ENCODE measurements at regions not wholly inside any gene's neighbourhood (a gene's known extent, or its start where the extent isn't known, plus 50 kb on each side); places are given as distances from the start of the nearest gene placed in this dataset.

DNA sequence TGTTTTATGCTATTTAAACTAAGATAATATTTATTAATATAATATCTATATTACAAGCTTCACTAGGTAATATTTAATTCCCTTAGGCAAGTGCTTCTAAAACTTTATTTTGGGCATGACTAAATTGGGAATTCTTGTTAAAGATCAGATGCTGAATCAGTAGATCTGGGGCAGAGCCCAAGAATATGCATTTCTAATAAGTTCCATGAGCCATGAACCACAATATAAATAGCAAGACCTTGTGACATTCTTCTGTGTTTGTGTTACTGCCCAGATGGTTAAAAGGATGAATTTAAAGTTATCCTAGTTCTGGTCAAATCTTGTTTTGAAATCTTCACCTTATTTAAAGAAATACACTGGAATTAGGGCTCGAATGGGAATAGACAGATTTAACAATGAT lies 258.4 kb upstream of the CACNA2D1 start:
- peaks cover 3% of the 10 kb centered on the region for H3K27me3 Mint-ChIP-seq (ENCODE audit: insufficient read depth, unreplicated experiment)
- ChIA-PET CTCF (no interaction called here), POLR2A (no interaction called here)
- BruUV-seq (replicated peaks): no TSS peak
- TF ChIP-seq, protein P1, sequence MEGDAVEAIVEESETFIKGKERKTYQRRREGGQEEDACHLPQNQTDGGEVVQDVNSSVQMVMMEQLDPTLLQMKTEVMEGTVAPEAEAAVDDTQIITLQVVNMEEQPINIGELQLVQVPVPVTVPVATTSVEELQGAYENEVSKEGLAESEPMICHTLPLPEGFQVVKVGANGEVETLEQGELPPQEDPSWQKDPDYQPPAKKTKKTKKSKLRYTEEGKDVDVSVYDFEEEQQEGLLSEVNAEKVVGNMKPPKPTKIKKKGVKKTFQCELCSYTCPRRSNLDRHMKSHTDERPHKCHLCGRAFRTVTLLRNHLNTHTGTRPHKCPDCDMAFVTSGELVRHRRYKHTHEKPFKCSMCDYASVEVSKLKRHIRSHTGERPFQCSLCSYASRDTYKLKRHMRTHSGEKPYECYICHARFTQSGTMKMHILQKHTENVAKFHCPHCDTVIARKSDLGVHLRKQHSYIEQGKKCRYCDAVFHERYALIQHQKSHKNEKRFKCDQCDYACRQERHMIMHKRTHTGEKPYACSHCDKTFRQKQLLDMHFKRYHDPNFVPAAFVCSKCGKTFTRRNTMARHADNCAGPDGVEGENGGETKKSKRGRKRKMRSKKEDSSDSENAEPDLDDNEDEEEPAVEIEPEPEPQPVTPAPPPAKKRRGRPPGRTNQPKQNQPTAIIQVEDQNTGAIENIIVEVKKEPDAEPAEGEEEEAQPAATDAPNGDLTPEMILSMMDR (IDR thresholded peaks at IDR 0.05; ENCODE audit: insufficient read depth in 1 of 2, low read depth in 1 of 2, low read length in 1 of 2, severe bottlenecking in 1 of 2, unreplicated experiment in 1 of 2): no peak
- H3K27ac Mint-ChIP-seq (ENCODE audit: unreplicated experiment): no peak overlapping the region
- no peaks in the 10 kb centered on the region for H3K9me3 Mint-ChIP-seq (ENCODE audit: unreplicated experiment)
- no peak for DNase-seq
- Histone ChIP-seq H3K9me3 (no peaks in the 10 kb centered on the region), H3K27me3 (replicated peaks; ENCODE audit: control insufficient read depth, insufficient read depth, low read length) (no peaks in the 10 kb centered on the region), H3K4me3 (ENCODE audit: low read depth, low read length) (no peak overlapping the region), H3K36me3 (ENCODE audit: control insufficient read depth, insufficient read depth, low read length) (no peaks in the 10 kb centered on the region), H3K4me1 (peaks cover 19% of the 10 kb centered on the region)
- no peak overlapping the region for H3K4me3 Mint-ChIP-seq (ENCODE audit: unreplicated experiment)
- H3K36me3 Mint-ChIP-seq (ENCODE audit: insufficient read depth, unreplicated experiment): no peaks in the 10 kb centered on the region
- intact Hi-C loops (cut with micrococcal nuclease; ENCODE audit: unreplicated experiment): no loop called here
- H3K4me1 Mint-ChIP-seq (ENCODE audit: low read depth, unreplicated experiment): peaks cover 9% of the 10 kb centered on the region

DNA sequence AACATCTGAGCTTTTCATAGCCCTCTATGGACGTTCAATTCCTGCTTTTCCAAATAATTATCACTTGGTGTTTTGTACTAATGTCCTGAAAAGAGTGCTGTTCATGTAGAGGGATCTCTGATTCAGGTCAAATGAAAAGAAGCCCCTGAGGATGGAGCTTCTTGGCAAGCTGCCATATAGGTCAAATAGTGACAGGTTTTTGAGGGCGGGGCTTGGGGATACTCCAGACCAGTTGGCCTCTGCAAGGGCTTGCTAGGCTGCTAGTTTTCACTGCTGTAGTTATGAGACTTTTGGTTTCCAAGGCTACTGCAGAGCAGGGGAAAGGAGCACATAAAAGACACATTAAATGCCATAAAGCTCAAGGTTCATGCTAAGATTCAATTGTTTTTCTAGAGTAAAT lies 257.2 kb upstream of the CACNA2D1 start:
- ChIA-PET CTCF (no interaction called here), POLR2A (no interaction called here)
- BruUV-seq (replicated peaks): no TSS peak

DNA sequence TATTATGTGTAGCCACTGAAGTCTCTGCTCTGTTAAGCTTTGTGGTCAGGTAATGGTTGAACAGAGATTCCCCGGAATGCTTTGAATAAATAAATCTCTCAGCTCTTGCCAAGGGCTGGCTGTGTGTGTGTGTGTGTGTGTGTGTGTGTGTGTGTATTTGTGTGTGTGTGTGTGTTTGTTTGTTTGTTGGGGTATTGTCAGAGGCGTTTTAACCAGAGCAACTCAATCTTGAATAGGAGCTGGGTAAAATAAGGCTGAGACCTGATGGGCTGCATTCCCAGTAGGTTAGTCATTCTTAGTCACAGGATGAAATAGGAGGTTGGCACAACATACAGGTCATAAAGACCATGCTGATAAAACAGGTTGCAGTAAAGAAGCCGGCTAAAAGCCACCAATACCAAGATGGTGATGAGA lies 256.2 kb upstream of the CACNA2D1 start:
- Histone ChIP-seq H3K4me1 (peaks cover 19% of the 10 kb centered on the region), H3K36me3 (ENCODE audit: control insufficient read depth, insufficient read depth, low read length) (no peaks in the 10 kb centered on the region), H3K27me3 (replicated peaks; ENCODE audit: control insufficient read depth, insufficient read depth, low read length) (no peaks in the 10 kb centered on the region), H3K4me3 (ENCODE audit: low read depth, low read length) (no peak overlapping the region), H3K9me3 (no peaks in the 10 kb centered on the region)
- intact Hi-C loops (cut with micrococcal nuclease; ENCODE audit: unreplicated experiment): no loop called here
- Mint-ChIP-seq H3K9me3 (ENCODE audit: unreplicated experiment) (no peaks in the 10 kb centered on the region), H3K36me3 (ENCODE audit: insufficient read depth, unreplicated experiment) (no peaks in the 10 kb centered on the region), H3K27ac (ENCODE audit: unreplicated experiment) (peak overlapping the region; percentile 31), H3K27me3 (ENCODE audit: insufficient read depth, unreplicated experiment) (peaks cover 3% of the 10 kb centered on the region), H3K4me1 (ENCODE audit: low read depth, unreplicated experiment) (peaks cover 13% of the 10 kb centered on the region), H3K4me3 (ENCODE audit: unreplicated experiment) (no peak overlapping the region)
- BruUV-seq (replicated peaks): no TSS peak
- peak in 1 of 2 experiments; percentile 31 for DNase-seq
- TF ChIP-seq, protein P1 (IDR thresholded peaks at IDR 0.05; ENCODE audit: insufficient read depth in 1 of 2, low read depth in 1 of 2, low read length in 1 of 2, severe bottlenecking in 1 of 2, unreplicated experiment in 1 of 2): no peak
- ChIA-PET POLR2A (no interaction called here), CTCF (no interaction called here)

More for the DNA sequence above, 257.2 kb upstream of the CACNA2D1 start:
- DNase-seq: no peak
- Mint-ChIP-seq H3K9me3 (ENCODE audit: unreplicated experiment) (no peaks in the 10 kb centered on the region), H3K36me3 (ENCODE audit: insufficient read depth, unreplicated experiment) (no peaks in the 10 kb centered on the region), H3K27ac (ENCODE audit: unreplicated experiment) (no peak overlapping the region), H3K27me3 (ENCODE audit: insufficient read depth, unreplicated experiment) (peaks cover 3% of the 10 kb centered on the region), H3K4me3 (ENCODE audit: unreplicated experiment) (no peak overlapping the region), H3K4me1 (ENCODE audit: low read depth, unreplicated experiment) (peaks cover 13% of the 10 kb centered on the region)
- TF ChIP-seq, protein P1 (IDR thresholded peaks at IDR 0.05; ENCODE audit: insufficient read depth in 1 of 2, low read depth in 1 of 2, low read length in 1 of 2, severe bottlenecking in 1 of 2, unreplicated experiment in 1 of 2): no peak
- Histone ChIP-seq H3K9me3 (no peaks in the 10 kb centered on the region), H3K27me3 (replicated peaks; ENCODE audit: control insufficient read depth, insufficient read depth, low read length) (no peaks in the 10 kb centered on the region), H3K36me3 (ENCODE audit: control insufficient read depth, insufficient read depth, low read length) (no peaks in the 10 kb centered on the region), H3K4me1 (peaks cover 19% of the 10 kb centered on the region), H3K4me3 (ENCODE audit: low read depth, low read length) (no peak overlapping the region)
- intact Hi-C loops (cut with micrococcal nuclease; ENCODE audit: unreplicated experiment): no loop called here

Data from Caco-2 (cell line).